H1 (cell line): ENCODE measurements at regions not wholly inside any gene's neighbourhood (a gene's known extent, or its start where the extent isn't known, plus 50 kb on each side); places are given as distances from the start of the nearest gene placed in this dataset.

Source experiments
- ATF2 ChIP-seq: IDR thresholded peaks from 2 replicates; pipeline ENCODE4 v1.6.1; 2012; ENCODE audit warnings: low read length, inconsistent platforms
- BRCA1 ChIP-seq: IDR thresholded peaks from 2 replicates; pipeline ENCODE4 v1.6.1; 2012; ENCODE audit warnings: low read depth, low read length, improper control_type of control experiment
- KDM1A ChIP-seq: fragments of 200-600, 300-600 bp; sonication (generic); IDR thresholded peaks from 2 replicates; pipeline ENCODE4 v1.7.1; 2016; ENCODE audit warnings: mild to moderate bottlenecking, low read length, borderline replicate concordance
- NANOG ChIP-seq: IDR thresholded peaks from 2 replicates; pipeline ENCODE4 v1.6.1; 2011; ENCODE audit warnings: low read length, low read depth, mild to moderate bottlenecking, inconsistent platforms; ENCODE audit not compliant: insufficient read depth, poor library complexity, severe bottlenecking
- RAD21 ChIP-seq, 2 experiments: IDR thresholded peaks in 1 of 2; conservative IDR thresholded peaks in 1 of 2; 2 replicates each; pipeline ENCODE4 v1.6.1; 2011; ENCODE audit warnings: low read depth in 2 of 2, low read length in 2 of 2, improper control_type of control experiment in 1 of 2, inconsistent platforms in 1 of 2, mild to moderate bottlenecking in 1 of 2, moderate library complexity in 1 of 2
- TCF12 ChIP-seq: IDR thresholded peaks from 2 replicates; pipeline ENCODE4 v1.6.1; 2011; ENCODE audit warnings: low read depth, mild to moderate bottlenecking, low read length

GRCh38 chr16:54355251-54355650 is 68.7 kb upstream of the IRX3 start (continued):
- TF ChIP-seq KDM1A (no peak), BRCA1 (no peak), NANOG (no peak), ATF2 (no peak), TCF12 (no peak), RAD21 (IDR thresholded peaks at IDR 0.05 in 1 of 2, conservative IDR thresholded peaks at IDR 0.05 in 1 of 2; ENCODE audit: low read depth in 2 of 2, low read length in 2 of 2) (no peak)
